GM12878 (cell line): ENCODE measurements at regions not wholly inside any gene's neighbourhood (a gene's known extent, or its start where the extent isn't known, plus 50 kb on each side); places are given as distances from the start of the nearest gene placed in this dataset.

ENCODE experiments used
- ATAC-seq: fragments of 200-7000 bp; cut with Tn5 transposase; 3 replicates; pipeline ENCODE4 v1.9.1; 2020; ENCODE audit warnings: mild to moderate bottlenecking, moderate library complexity
- BruUV-seq: library from RNA; stranded (reverse); fragments of 400-500 nt; replicated peaks from 2 replicates; lab custom pipeline; 2021; lab: Mats Ljungman, UMichigan
- CTCF ChIA-PET: fragments of 300-600 bp; sonication (Branson Sonifier 250); formaldehyde crosslinking; extraction: SDS; loops from one replicate; lab custom pipeline; 2021; ENCODE audit warnings: inconsistent platforms; lab: Yijun Ruan, JAX
- POLR2A ChIA-PET: fragments of 350-600 bp; formaldehyde crosslinking; extraction: SDS; loops from one replicate; lab custom pipeline; 2021; ENCODE audit warnings: inconsistent platforms; lab: Charles Lee
- RAD21 ChIA-PET: fragments of 300-600 bp; sonication (Branson Sonifier 250); formaldehyde crosslinking; loops from one replicate; lab custom pipeline; 2023; ENCODE audit warnings: antibody characterized with exemption; ENCODE audit not compliant: unreplicated experiment; lab: Charles Lee
- SMC1A ChIA-PET: fragments of 300-600 bp; sonication (Branson Sonifier 250); formaldehyde crosslinking; loops from one replicate; lab custom pipeline; 2023; ENCODE audit not compliant: unreplicated experiment, uncharacterized antibody; lab: Charles Lee
- DNase-seq: peaks from one replicate; pipeline ENCODE4 v3.0.0-alpha.2; 2011; ENCODE audit warnings: low read depth, low spot score
- FAIRE-seq: peaks from 3 replicates; lab custom pipeline; 2011; peaks lifted over from hg19 to GRCh38; lab: Jason Lieb, UNC
- H2AFZ ChIP-seq: 2 replicates; pipeline ENCODE4 v1.6.0; 2011; ENCODE audit warnings: low read depth, low read length, control low read depth; ENCODE audit not compliant: control insufficient read depth
- H3K27ac ChIP-seq: 2 replicates; pipeline ENCODE4 v1.5.1; 2011; ENCODE audit warnings: control low read depth; ENCODE audit not compliant: control insufficient read depth, insufficient read depth
- H3K27me3 ChIP-seq, 2 experiments: replicated peaks in 1 of 2; 2 replicates each; pipeline versions ENCODE4 v1.6.0 to v1.6.1; 2011; ENCODE audit warnings: low read length in 1 of 2; ENCODE audit not compliant: control insufficient read depth in 2 of 2, insufficient read depth in 2 of 2
- H3K36me3 ChIP-seq, 2 experiments: 2 replicates each; pipeline ENCODE4 v1.5.1; 2011; ENCODE audit warnings: low read length in 1 of 2; ENCODE audit not compliant: control insufficient read depth in 2 of 2, insufficient read depth in 2 of 2
- H3K4me1 ChIP-seq: 2 replicates; pipeline ENCODE4 v1.6.1; 2011; ENCODE audit warnings: mild to moderate bottlenecking, low read length, moderate library complexity, mixed read lengths; ENCODE audit not compliant: control insufficient read depth, insufficient read depth
- H3K4me2 ChIP-seq: 2 replicates; pipeline ENCODE4 v1.6.0; 2011; ENCODE audit warnings: control low read depth; ENCODE audit not compliant: control insufficient read depth, insufficient read depth
- H3K4me3 ChIP-seq: fragments of 200-600 bp; sonication (generic); 2 replicates; pipeline ENCODE4 v1.5.1; 2016
- H3K79me2 ChIP-seq: 2 replicates; pipeline ENCODE4 v1.6.0; 2011; ENCODE audit warnings: low read length; ENCODE audit not compliant: control insufficient read depth, insufficient read depth
- H3K9ac ChIP-seq: 2 replicates; pipeline ENCODE4 v1.8.0; 2011; ENCODE audit warnings: low read length, control low read depth, mixed read lengths; ENCODE audit not compliant: control insufficient read depth, insufficient read depth
- H3K9me3 ChIP-seq: replicated peaks from 3 replicates; pipeline ENCODE4 v1.5.1; 2011; ENCODE audit warnings: mild to moderate bottlenecking, low read length; ENCODE audit not compliant: control insufficient read depth, insufficient read depth
- H4K20me1 ChIP-seq: 2 replicates; pipeline ENCODE4 v1.6.0; 2011; ENCODE audit not compliant: control insufficient read depth, insufficient read depth
- BRCA1 ChIP-seq: IDR thresholded peaks from 2 replicates; pipeline ENCODE4 v1.6.1; 2011; ENCODE audit warnings: low read depth, low read length, improper control_type of control experiment
- CEBPB ChIP-seq, 2 experiments: fragments of 150-350 bp in 1 of 2; IDR thresholded peaks; 2 replicates each; pipeline ENCODE4 v1.6.1; 2012 to 2014; ENCODE audit warnings: low read depth in 2 of 2, low read length in 2 of 2, borderline replicate concordance in 1 of 2, inconsistent platforms in 1 of 2
- KDM1A ChIP-seq: fragments of 200-600 bp; sonication (generic); IDR thresholded peaks from 2 replicates; pipeline ENCODE4 v1.6.1; 2016; ENCODE audit warnings: borderline replicate concordance
- LARP7 ChIP-seq: fragments of 450-650 bp; IDR thresholded peaks from 2 replicates; pipeline ENCODE4 v1.6.1; 2017; ENCODE audit warnings: mild to moderate bottlenecking
- MXI1 ChIP-seq: fragments of 150-350 bp; IDR thresholded peaks from 2 replicates; pipeline ENCODE4 v1.6.1; 2011; ENCODE audit warnings: low read depth, mild to moderate bottlenecking, inconsistent platforms, low read length, improper control_type of control experiment
- NBN ChIP-seq: fragments of 450-650 bp; IDR thresholded peaks from 2 replicates; pipeline ENCODE4 v1.6.1; 2016
- NFYA ChIP-seq: IDR thresholded peaks from 2 replicates; pipeline ENCODE4 v1.6.1; 2011; ENCODE audit warnings: low read depth, mild to moderate bottlenecking, low read length, improper control_type of control experiment, borderline replicate concordance
- NR2C2 ChIP-seq: IDR thresholded peaks from 2 replicates; pipeline ENCODE4 v1.6.1; 2011; ENCODE audit warnings: borderline replicate concordance, low read depth; ENCODE audit not compliant: control insufficient read depth, insufficient read length
- POU2F2 ChIP-seq: IDR thresholded peaks from 3 replicates; pipeline ENCODE4 v1.6.1; 2011; ENCODE audit warnings: low read depth, mild to moderate bottlenecking, low read length, borderline replicate concordance
- RAD51 ChIP-seq: fragments of 450-650 bp; IDR thresholded peaks from 2 replicates; pipeline ENCODE4 v1.6.1; 2016; ENCODE audit warnings: moderate library complexity, mild to moderate bottlenecking, inconsistent platforms
- SP1 ChIP-seq: IDR thresholded peaks from one replicate; pipeline ENCODE4 v1.6.1; 2011; ENCODE audit warnings: low read depth, low read length
- STAT3 ChIP-seq: IDR thresholded peaks from 2 replicates; pipeline ENCODE4 v1.6.1; 2011; ENCODE audit warnings: low read depth, low read length, improper control_type of control experiment
- ZNF217 ChIP-seq: fragments of 450-650 bp; IDR thresholded peaks from 2 replicates; pipeline ENCODE4 v1.6.1; 2017; ENCODE audit warnings: antibody characterized with exemption, mild to moderate bottlenecking
- WGBS: methylation state at CpG from one replicate; pipeline ENCODE4 v1.1.6; 2016; ENCODE audit warnings: low lambda C conversion rate; ENCODE audit not compliant: insufficient replicate concordance, insufficient coverage; ENCODE audit errors: missing lambda C conversion rate; 5-methylcytosine and 5-hydroxymethylcytosine counted together
- in situ Hi-C: fragments of 300-500 bp; cut with MboI; formaldehyde crosslinking; loops from 9 replicates; pipeline ENCODE4 v1.14.3; 2018; ENCODE audit warnings: mixed read lengths
- intact Hi-C: fragments of 100-400 bp; cut with micrococcal nuclease; formaldehyde crosslinking; loops from one replicate; pipeline ENCODE4 v1.14.2; 2022; ENCODE audit not compliant: unreplicated experiment
- TF ChIP-seq, protein P1 (sequence below): fragments of 450-650 bp; IDR thresholded peaks from 2 replicates; pipeline ENCODE4 v1.6.1; 2016; ENCODE audit warnings: mild to moderate bottlenecking
- TF ChIP-seq, protein P2 (sequence below): IDR thresholded peaks from 2 replicates; pipeline ENCODE4 v1.6.1; 2011; ENCODE audit warnings: borderline replicate concordance, low read depth, mild to moderate bottlenecking, moderate library complexity, mixed read lengths, low read length; ENCODE audit not compliant: insufficient read depth; ENCODE audit errors: extremely low read length
- TF ChIP-seq, protein P3 (sequence below), 3 experiments: IDR thresholded peaks in 2 of 3; conservative IDR thresholded peaks in 1 of 3; 2 replicates each; pipeline ENCODE4 v1.5.1; 2011; ENCODE audit warnings: low read depth in 3 of 3, low read length in 3 of 3, mild to moderate bottlenecking in 3 of 3, control low read depth in 2 of 3, moderate library complexity in 2 of 3, inconsistent platforms in 1 of 3, mixed read lengths in 1 of 3; ENCODE audit not compliant: control insufficient read depth in 2 of 3, insufficient read depth in 1 of 3; ENCODE audit errors: extremely low read depth in 1 of 3

- no peak overlapping the region for H3K9ac ChIP-seq
- ATAC-seq (no peak), DNase-seq (no peak), FAIRE-seq (no peak)
- POLR2A ChIA-PET, result no interaction called here
- H3K27ac ChIP-seq, result no peak overlapping the region
- H3K4me1 ChIP-seq, result no peaks in the 10 kb centered on the region
- H3K36me3 ChIP-seq, result no peaks in the 10 kb centered on the region
- RAD21 ChIA-PET, result no interaction called here
- in situ Hi-C loops (no loop called here), intact Hi-C loops (no loop called here)
- no TSS peak for BruUV-seq
- no peaks in the 10 kb centered on the region for H3K27me3 ChIP-seq
- no peak overlapping the region for H2AFZ ChIP-seq
- 24% methylated on average over 3 of the region's 3 CpGs for WGBS
- SMC1A ChIA-PET, result no interaction called here
- H4K20me1 ChIP-seq, result no peaks in the 10 kb centered on the region
- no peaks in the 10 kb centered on the region for H3K9me3 ChIP-seq
- no peak for TF ChIP-seq LARP7
- no peak for TF ChIP-seq STAT3
- no peak for TF ChIP-seq NR2C2
- no peak for TF ChIP-seq RAD51
- TF ChIP-seq, protein P1, sequence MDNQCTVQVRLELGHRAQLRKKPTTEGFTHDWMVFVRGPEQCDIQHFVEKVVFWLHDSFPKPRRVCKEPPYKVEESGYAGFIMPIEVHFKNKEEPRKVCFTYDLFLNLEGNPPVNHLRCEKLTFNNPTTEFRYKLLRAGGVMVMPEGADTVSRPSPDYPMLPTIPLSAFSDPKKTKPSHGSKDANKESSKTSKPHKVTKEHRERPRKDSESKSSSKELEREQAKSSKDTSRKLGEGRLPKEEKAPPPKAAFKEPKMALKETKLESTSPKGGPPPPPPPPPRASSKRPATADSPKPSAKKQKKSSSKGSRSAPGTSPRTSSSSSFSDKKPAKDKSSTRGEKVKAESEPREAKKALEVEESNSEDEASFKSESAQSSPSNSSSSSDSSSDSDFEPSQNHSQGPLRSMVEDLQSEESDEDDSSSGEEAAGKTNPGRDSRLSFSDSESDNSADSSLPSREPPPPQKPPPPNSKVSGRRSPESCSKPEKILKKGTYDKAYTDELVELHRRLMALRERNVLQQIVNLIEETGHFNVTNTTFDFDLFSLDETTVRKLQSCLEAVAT, result no peak
- no peak for TF ChIP-seq NFYA
- TF ChIP-seq SP1, result no peak
- TF ChIP-seq, protein P2, sequence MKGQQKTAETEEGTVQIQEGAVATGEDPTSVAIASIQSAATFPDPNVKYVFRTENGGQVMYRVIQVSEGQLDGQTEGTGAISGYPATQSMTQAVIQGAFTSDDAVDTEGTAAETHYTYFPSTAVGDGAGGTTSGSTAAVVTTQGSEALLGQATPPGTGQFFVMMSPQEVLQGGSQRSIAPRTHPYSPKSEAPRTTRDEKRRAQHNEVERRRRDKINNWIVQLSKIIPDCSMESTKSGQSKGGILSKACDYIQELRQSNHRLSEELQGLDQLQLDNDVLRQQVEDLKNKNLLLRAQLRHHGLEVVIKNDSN, result no peak
- TF ChIP-seq KDM1A, result no peak
- TF ChIP-seq BRCA1, result no peak
- no peak for TF ChIP-seq CEBPB (IDR thresholded peaks at IDR 0.05; ENCODE audit: borderline replicate concordance in 1 of 2, low read depth in 2 of 2, low read length in 2 of 2)
- no peak for TF ChIP-seq POU2F2
- no peak for TF ChIP-seq MXI1
- TF ChIP-seq ZNF217, result no peak
- TF ChIP-seq, protein P3, sequence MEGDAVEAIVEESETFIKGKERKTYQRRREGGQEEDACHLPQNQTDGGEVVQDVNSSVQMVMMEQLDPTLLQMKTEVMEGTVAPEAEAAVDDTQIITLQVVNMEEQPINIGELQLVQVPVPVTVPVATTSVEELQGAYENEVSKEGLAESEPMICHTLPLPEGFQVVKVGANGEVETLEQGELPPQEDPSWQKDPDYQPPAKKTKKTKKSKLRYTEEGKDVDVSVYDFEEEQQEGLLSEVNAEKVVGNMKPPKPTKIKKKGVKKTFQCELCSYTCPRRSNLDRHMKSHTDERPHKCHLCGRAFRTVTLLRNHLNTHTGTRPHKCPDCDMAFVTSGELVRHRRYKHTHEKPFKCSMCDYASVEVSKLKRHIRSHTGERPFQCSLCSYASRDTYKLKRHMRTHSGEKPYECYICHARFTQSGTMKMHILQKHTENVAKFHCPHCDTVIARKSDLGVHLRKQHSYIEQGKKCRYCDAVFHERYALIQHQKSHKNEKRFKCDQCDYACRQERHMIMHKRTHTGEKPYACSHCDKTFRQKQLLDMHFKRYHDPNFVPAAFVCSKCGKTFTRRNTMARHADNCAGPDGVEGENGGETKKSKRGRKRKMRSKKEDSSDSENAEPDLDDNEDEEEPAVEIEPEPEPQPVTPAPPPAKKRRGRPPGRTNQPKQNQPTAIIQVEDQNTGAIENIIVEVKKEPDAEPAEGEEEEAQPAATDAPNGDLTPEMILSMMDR (IDR thresholded peaks at IDR 0.05 in 2 of 3, conservative IDR thresholded peaks at IDR 0.05 in 1 of 3; ENCODE audit: control insufficient read depth in 2 of 3, extremely low read depth in 1 of 3, insufficient read depth in 1 of 3, low read depth in 3 of 3, low read length in 3 of 3), result no peak
- TF ChIP-seq NBN, result no peak
- H3K79me2 ChIP-seq, result no peaks in the 10 kb centered on the region
- no peak overlapping the region for H3K4me3 ChIP-seq
- no peak overlapping the region for H3K4me2 ChIP-seq
- CTCF ChIA-PET, result no interaction called here
Observed at GRCh38 chr12:30416631-30417030, 279.0 kb downstream of the IPO8 start.
